ENCODE measurements at regions not wholly inside any gene's neighbourhood (a gene's known extent, or its start where the extent isn't known, plus 50 kb on each side); places are given as distances from the start of the nearest gene placed in this dataset.
A peak's percentile ranks its signal among the peaks of the same experiment; 100 is the strongest.

GRCh38 chr6:7033202-7033601, 74.6 kb upstream of the RREB1 start:
- H3K79me2 ChIP-seq (ENCODE audit: insufficient read depth, low read length), result no peaks in the 10 kb centered on the region
- no peak overlapping the region for H3K4me2 ChIP-seq (ENCODE audit: low read length)
- no peaks in the 10 kb centered on the region for H3F3A ChIP-seq (ENCODE audit: insufficient read depth, low read length)
- no peak overlapping the region for H2AFZ ChIP-seq (ENCODE audit: low read length)
- no peaks in the 10 kb centered on the region for H3K9me2 ChIP-seq (ENCODE audit: low read depth, low read length)
- TF ChIP-seq, protein P1, sequence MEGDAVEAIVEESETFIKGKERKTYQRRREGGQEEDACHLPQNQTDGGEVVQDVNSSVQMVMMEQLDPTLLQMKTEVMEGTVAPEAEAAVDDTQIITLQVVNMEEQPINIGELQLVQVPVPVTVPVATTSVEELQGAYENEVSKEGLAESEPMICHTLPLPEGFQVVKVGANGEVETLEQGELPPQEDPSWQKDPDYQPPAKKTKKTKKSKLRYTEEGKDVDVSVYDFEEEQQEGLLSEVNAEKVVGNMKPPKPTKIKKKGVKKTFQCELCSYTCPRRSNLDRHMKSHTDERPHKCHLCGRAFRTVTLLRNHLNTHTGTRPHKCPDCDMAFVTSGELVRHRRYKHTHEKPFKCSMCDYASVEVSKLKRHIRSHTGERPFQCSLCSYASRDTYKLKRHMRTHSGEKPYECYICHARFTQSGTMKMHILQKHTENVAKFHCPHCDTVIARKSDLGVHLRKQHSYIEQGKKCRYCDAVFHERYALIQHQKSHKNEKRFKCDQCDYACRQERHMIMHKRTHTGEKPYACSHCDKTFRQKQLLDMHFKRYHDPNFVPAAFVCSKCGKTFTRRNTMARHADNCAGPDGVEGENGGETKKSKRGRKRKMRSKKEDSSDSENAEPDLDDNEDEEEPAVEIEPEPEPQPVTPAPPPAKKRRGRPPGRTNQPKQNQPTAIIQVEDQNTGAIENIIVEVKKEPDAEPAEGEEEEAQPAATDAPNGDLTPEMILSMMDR (IDR thresholded peaks at IDR 0.05; ENCODE audit: low read length), result no peak
- TF ChIP-seq EZH2 (IDR thresholded peaks at IDR 0.05; ENCODE audit: borderline replicate concordance, low read length), result no peak
- peaks cover 28% of the 10 kb centered on the region for H3K4me1 ChIP-seq (ENCODE audit: insufficient read depth, low read length, severe bottlenecking)
- H3K27me3 ChIP-seq (ENCODE audit: insufficient read depth, low read length), result no peaks in the 10 kb centered on the region
- no peaks in the 10 kb centered on the region for H3K36me3 ChIP-seq (ENCODE audit: insufficient read depth, low read length)
- no peak overlapping the region for H3K27ac ChIP-seq (ENCODE audit: low read depth, low read length, poor library complexity, severe bottlenecking)
- H3K9ac ChIP-seq (ENCODE audit: low read length), result no peak overlapping the region
- no peaks in the 10 kb centered on the region for H4K20me1 ChIP-seq (ENCODE audit: insufficient read depth, low read length)
- no peaks in the 10 kb centered on the region for H3K9me3 ChIP-seq (ENCODE audit: low read length)
- H3K4me3 ChIP-seq (ENCODE audit: low read depth, low read length, poor library complexity, severe bottlenecking), result no peak overlapping the region

GRCh38 chr6:7034055-7034454, 73.7 kb upstream of the RREB1 start:
- H3K9me2 ChIP-seq (ENCODE audit: low read depth, low read length), result no peaks in the 10 kb centered on the region
- no peak overlapping the region for H2AFZ ChIP-seq (ENCODE audit: low read length)
- H4K20me1 ChIP-seq (ENCODE audit: insufficient read depth, low read length), result no peaks in the 10 kb centered on the region
- H3K4me3 ChIP-seq (ENCODE audit: low read depth, low read length, poor library complexity, severe bottlenecking), result no peak overlapping the region
- H3K4me1 ChIP-seq (ENCODE audit: insufficient read depth, low read length, severe bottlenecking), result peaks cover 28% of the 10 kb centered on the region
- no peak overlapping the region for H3K4me2 ChIP-seq (ENCODE audit: low read length)
- no peaks in the 10 kb centered on the region for H3K27me3 ChIP-seq (ENCODE audit: insufficient read depth, low read length)
- TF ChIP-seq, protein P1 (IDR thresholded peaks at IDR 0.05; ENCODE audit: low read length), result no peak
- no peak for TF ChIP-seq EZH2 (IDR thresholded peaks at IDR 0.05; ENCODE audit: borderline replicate concordance, low read length)
- no peaks in the 10 kb centered on the region for H3K36me3 ChIP-seq (ENCODE audit: insufficient read depth, low read length)
- no peaks in the 10 kb centered on the region for H3K9me3 ChIP-seq (ENCODE audit: low read length)
- no peak overlapping the region for H3K9ac ChIP-seq (ENCODE audit: low read length)
- H3F3A ChIP-seq (ENCODE audit: insufficient read depth, low read length), result no peaks in the 10 kb centered on the region
- H3K79me2 ChIP-seq (ENCODE audit: insufficient read depth, low read length), result no peaks in the 10 kb centered on the region
- peak overlapping the region; percentile 46 for H3K27ac ChIP-seq (ENCODE audit: low read depth, low read length, poor library complexity, severe bottlenecking)

DNA sequence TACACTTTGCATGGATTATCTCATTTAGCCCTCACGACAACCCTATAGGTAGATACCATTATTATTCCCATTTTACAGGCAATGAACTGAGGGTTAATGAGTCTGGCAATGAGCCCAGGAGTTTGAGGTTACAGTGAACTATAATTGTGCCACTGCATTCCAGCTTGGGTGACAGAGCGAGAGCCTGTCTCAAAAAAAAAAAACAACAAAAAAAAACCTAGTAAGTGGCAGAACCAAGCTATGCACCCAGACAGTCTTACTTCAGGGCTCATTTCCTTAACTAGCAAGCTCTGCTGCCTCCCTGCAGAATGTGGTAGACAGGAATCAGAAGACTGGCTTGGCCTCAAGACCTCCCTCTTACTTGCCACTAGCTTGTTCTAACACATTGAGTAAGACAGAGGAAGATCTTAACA, 71.9 kb upstream of the RREB1 start:
- Histone ChIP-seq H3K79me2 (ENCODE audit: insufficient read depth, low read length) (no peaks in the 10 kb centered on the region), H2AFZ (ENCODE audit: low read length) (no peak overlapping the region), H3K36me3 (ENCODE audit: insufficient read depth, low read length) (no peaks in the 10 kb centered on the region), H4K20me1 (ENCODE audit: insufficient read depth, low read length) (no peaks in the 10 kb centered on the region), H3F3A (ENCODE audit: insufficient read depth, low read length) (no peaks in the 10 kb centered on the region), H3K4me2 (ENCODE audit: low read length) (no peak overlapping the region), H3K9me3 (ENCODE audit: low read length) (no peaks in the 10 kb centered on the region), H3K9ac (ENCODE audit: low read length) (no peak overlapping the region), H3K27me3 (ENCODE audit: insufficient read depth, low read length) (no peaks in the 10 kb centered on the region), H3K27ac (ENCODE audit: low read depth, low read length, poor library complexity, severe bottlenecking) (peak overlapping the region; percentile 1), H3K9me2 (ENCODE audit: low read depth, low read length) (no peaks in the 10 kb centered on the region), H3K4me3 (ENCODE audit: low read depth, low read length, poor library complexity, severe bottlenecking) (no peak overlapping the region), H3K4me1 (ENCODE audit: insufficient read depth, low read length, severe bottlenecking) (peaks cover 28% of the 10 kb centered on the region)
- TF ChIP-seq, protein P1 (IDR thresholded peaks at IDR 0.05; ENCODE audit: low read length), result no peak
- TF ChIP-seq EZH2 (IDR thresholded peaks at IDR 0.05; ENCODE audit: borderline replicate concordance, low read length), result no peak
